Endodermal cell (in vitro differentiated cells): ENCODE measurements at regions not wholly inside any gene's neighbourhood (a gene's known extent, or its start where the extent isn't known, plus 50 kb on each side); places are given as distances from the start of the nearest gene placed in this dataset.
"Not testable (repeated sequence)": the region's sequence is repeated elsewhere in the genome, so short reads cannot be mapped to it uniquely, and the experiment has no call there.

ENCODE experiments used
- DNase-seq: peaks from one replicate; pipeline ENCODE4 v3.0.0-alpha.2; 2017
- H3K27ac ChIP-seq: 2 replicates; pipeline ENCODE4 v1.5.1; 2013; ENCODE audit warnings: mild to moderate bottlenecking, low read depth, low read length, moderate library complexity
- H3K27me3 ChIP-seq: 2 replicates; pipeline ENCODE4 v1.6.1; 2013; ENCODE audit warnings: mild to moderate bottlenecking, low read length, moderate library complexity; ENCODE audit not compliant: insufficient read depth, control insufficient read depth, poor library complexity, severe bottlenecking
- H3K36me3 ChIP-seq: 2 replicates; pipeline ENCODE4 v1.7.0; 2013; ENCODE audit warnings: mild to moderate bottlenecking, low read length, moderate library complexity; ENCODE audit not compliant: control insufficient read depth, insufficient read depth
- H3K4me1 ChIP-seq: one replicate; pipeline ENCODE4 v1.7.0; 2013; ENCODE audit warnings: low read length; ENCODE audit not compliant: control insufficient read depth, insufficient read depth
- H3K4me3 ChIP-seq: 2 replicates; pipeline ENCODE4 v1.5.1; 2013; ENCODE audit warnings: mild to moderate bottlenecking, low read length, moderate library complexity
- H3K9ac ChIP-seq: 2 replicates; pipeline ENCODE4 v1.6.1; 2013; ENCODE audit warnings: mild to moderate bottlenecking, low read length, moderate library complexity; ENCODE audit not compliant: poor library complexity, severe bottlenecking; ENCODE audit errors: extremely low read depth
- H3K9me3 ChIP-seq: 2 replicates; pipeline ENCODE4 v1.6.1; 2013; ENCODE audit warnings: mild to moderate bottlenecking, low read length, moderate library complexity; ENCODE audit not compliant: control insufficient read depth
- H3K27ac Mint-ChIP-seq: 2 replicates; pipeline ENCODE4 v1.8.0; 2020; ENCODE audit warnings: mixed read lengths
- H3K27me3 Mint-ChIP-seq: 2 replicates; pipeline ENCODE4 v1.8.0; 2021; ENCODE audit warnings: mild to moderate bottlenecking, mixed read lengths; ENCODE audit not compliant: insufficient read depth
- H3K36me3 Mint-ChIP-seq: 2 replicates; pipeline ENCODE4 v1.8.0; 2020; ENCODE audit warnings: low read depth, mixed read lengths
- H3K4me1 Mint-ChIP-seq: 2 replicates; pipeline ENCODE4 v1.8.0; 2020; ENCODE audit warnings: mixed read lengths
- H3K4me3 Mint-ChIP-seq: 2 replicates; pipeline ENCODE4 v1.8.0; 2020; ENCODE audit warnings: mild to moderate bottlenecking, moderate library complexity, mixed read lengths
- H3K9me3 Mint-ChIP-seq: 2 replicates; pipeline ENCODE4 v1.8.0; 2020; ENCODE audit warnings: mild to moderate bottlenecking, mixed read lengths
- WGBS, 2 experiments: methylation state at CpG; one replicate each; pipeline versions ENCODE4 v1.1.5 to v1.1.7; 2013; ENCODE audit warnings: missing lambda C conversion rate in 2 of 2, mixed read lengths in 1 of 2; ENCODE audit not compliant: insufficient coverage in 1 of 2, insufficient read length in 1 of 2; 5-methylcytosine and 5-hydroxymethylcytosine counted together
- TF ChIP-seq, protein P1 (sequence below): fragments of 200-600 bp; sonication (generic); conservative IDR thresholded peaks from 2 replicates; pipeline ENCODE4 v1.5.0; 2021; ENCODE audit warnings: antibody characterized with exemption, mild to moderate bottlenecking

DNA sequence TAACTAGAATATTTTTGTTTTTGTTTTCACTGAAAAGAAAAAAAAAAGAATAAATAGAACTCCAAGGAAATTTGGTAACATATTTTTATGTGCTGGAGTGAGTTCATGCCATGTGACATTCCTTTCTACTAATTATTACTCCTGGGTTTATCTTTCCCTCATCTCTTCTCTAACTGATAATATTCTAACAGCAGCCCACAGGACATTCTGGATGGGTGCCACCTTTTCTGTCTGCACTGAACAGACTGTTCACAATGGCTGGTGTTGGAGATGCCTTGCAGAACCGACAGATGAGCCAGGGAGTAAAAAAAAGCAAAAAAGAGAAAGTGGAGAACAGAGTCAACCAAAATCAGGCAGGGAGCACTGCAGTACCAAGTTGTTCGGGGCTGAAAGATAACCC, 151.3 kb downstream of the OR4M2 start:
- TF ChIP-seq, protein P1, sequence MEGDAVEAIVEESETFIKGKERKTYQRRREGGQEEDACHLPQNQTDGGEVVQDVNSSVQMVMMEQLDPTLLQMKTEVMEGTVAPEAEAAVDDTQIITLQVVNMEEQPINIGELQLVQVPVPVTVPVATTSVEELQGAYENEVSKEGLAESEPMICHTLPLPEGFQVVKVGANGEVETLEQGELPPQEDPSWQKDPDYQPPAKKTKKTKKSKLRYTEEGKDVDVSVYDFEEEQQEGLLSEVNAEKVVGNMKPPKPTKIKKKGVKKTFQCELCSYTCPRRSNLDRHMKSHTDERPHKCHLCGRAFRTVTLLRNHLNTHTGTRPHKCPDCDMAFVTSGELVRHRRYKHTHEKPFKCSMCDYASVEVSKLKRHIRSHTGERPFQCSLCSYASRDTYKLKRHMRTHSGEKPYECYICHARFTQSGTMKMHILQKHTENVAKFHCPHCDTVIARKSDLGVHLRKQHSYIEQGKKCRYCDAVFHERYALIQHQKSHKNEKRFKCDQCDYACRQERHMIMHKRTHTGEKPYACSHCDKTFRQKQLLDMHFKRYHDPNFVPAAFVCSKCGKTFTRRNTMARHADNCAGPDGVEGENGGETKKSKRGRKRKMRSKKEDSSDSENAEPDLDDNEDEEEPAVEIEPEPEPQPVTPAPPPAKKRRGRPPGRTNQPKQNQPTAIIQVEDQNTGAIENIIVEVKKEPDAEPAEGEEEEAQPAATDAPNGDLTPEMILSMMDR, result no peak
- no peaks in the 10 kb centered on the region for H3K27me3 ChIP-seq
- peaks cover 11% of the 10 kb centered on the region for H3K36me3 Mint-ChIP-seq
- no peaks in the 10 kb centered on the region for H3K36me3 ChIP-seq
- no peak for DNase-seq
- no peak overlapping the region for H3K27ac ChIP-seq
- no peak overlapping the region for H3K27ac Mint-ChIP-seq
- no peaks in the 10 kb centered on the region for H3K4me1 Mint-ChIP-seq
- H3K4me3 ChIP-seq, result peak overlapping the region; percentile 15
- H3K9ac ChIP-seq, result no peak overlapping the region
- H3K9me3 Mint-ChIP-seq, result peaks cover 98% of the 10 kb centered on the region
- H3K4me3 Mint-ChIP-seq, result no peak overlapping the region
- no peaks in the 10 kb centered on the region for H3K27me3 Mint-ChIP-seq
- no peaks in the 10 kb centered on the region for H3K4me1 ChIP-seq
- H3K9me3 ChIP-seq, result peaks cover 92% of the 10 kb centered on the region
- WGBS, 2 experiments, result 47 to 50% methylated on average over 2 of the region's 2 CpGs

DNA sequence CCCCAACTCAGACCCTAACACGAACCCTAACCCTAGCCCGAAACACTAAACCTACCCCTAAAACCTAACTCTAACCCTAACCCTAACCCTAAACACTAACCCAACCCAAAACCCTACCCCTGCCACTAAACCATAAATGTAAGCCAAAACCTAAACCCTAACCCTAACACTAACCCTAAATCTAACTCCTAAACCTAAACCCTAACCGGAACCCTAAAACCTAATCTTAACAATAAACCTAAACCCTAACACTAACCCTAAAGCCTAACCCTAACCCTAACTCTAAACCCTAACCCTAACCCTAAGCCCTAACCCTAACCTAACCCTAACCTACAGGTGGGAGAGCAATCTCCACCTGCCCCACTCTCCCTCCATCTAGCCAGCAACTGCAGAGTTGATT, 152.3 kb downstream of the OR4M2 start:
- H3K27ac Mint-ChIP-seq, result no peak overlapping the region
- H3K27me3 Mint-ChIP-seq, result no peaks in the 10 kb centered on the region
- Histone ChIP-seq H3K9me3 (peaks cover 91% of the 10 kb centered on the region), H3K36me3 (no peaks in the 10 kb centered on the region), H3K4me1 (no peaks in the 10 kb centered on the region), H3K4me3 (peak overlapping the region; percentile 15), H3K27ac (no peak overlapping the region), H3K27me3 (no peaks in the 10 kb centered on the region), H3K9ac (no peak overlapping the region)
- DNase-seq, result no peak
- peaks cover 9% of the 10 kb centered on the region for H3K36me3 Mint-ChIP-seq
- WGBS, 2 experiments, result 78 to 91% methylated on average over 3 of the region's 3 CpGs
- H3K4me3 Mint-ChIP-seq, result no peak overlapping the region
- TF ChIP-seq, protein P1, result no peak
- no peaks in the 10 kb centered on the region for H3K4me1 Mint-ChIP-seq
- H3K9me3 Mint-ChIP-seq, result peaks cover 98% of the 10 kb centered on the region

- H3K36me3 ChIP-seq, H3K27me3 Mint-ChIP-seq, H3K36me3 Mint-ChIP-seq, DNase-seq, H3K27ac Mint-ChIP-seq, H3K4me3 ChIP-seq, H3K4me3 Mint-ChIP-seq, H3K27me3 ChIP-seq, H3K9ac ChIP-seq, H3K4me1 ChIP-seq, H3K4me1 Mint-ChIP-seq, H3K27ac ChIP-seq: not testable (repeated sequence)
- H3K9me3 ChIP-seq, result peaks cover 87% of the 10 kb centered on the region
- H3K9me3 Mint-ChIP-seq, result peaks cover 98% of the 10 kb centered on the region
- WGBS, 2 experiments, result 25 to 53% methylated on average over 5 to 7 of the region's 7 CpGs
Measured at GRCh38 chr15:22235261-22235930, 155.1 kb downstream of the OR4M2 start.

DNA sequence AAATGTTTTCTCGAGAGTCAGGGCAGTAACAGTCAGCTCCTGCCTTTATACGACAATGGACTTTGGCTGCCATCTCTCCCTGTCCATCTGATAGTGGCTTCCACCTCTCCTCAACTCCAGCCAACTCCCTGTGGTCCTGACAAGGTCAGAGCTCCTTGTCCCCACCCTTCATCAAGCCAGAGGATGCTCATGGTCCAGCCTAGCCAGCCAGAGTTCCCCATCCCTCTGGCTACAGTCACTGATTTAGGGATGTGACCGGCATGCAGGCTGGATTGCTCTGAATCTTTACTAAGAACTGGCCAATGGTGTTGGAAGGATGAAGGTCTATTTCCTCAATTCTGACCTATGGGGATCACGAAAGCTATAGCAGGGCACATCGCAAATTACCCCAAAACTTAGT, 156.1 kb downstream of the OR4M2 start:
- Histone ChIP-seq H3K9me3 (peaks cover 88% of the 10 kb centered on the region), H3K4me3 (peak overlapping the region; percentile 51), H3K36me3 (no peaks in the 10 kb centered on the region), H3K27me3 (no peaks in the 10 kb centered on the region), H3K4me1 (no peaks in the 10 kb centered on the region), H3K9ac (no peak overlapping the region), H3K27ac (no peak overlapping the region)
- whole genome bisulfite sequencing, 2 experiments, result 66% methylated on average over 5 of the region's 5 CpGs
- Mint-ChIP-seq H3K9me3 (peaks cover 98% of the 10 kb centered on the region), H3K36me3 (peaks cover 10% of the 10 kb centered on the region), H3K4me1 (no peaks in the 10 kb centered on the region), H3K27me3 (no peaks in the 10 kb centered on the region), H3K4me3 (no peak overlapping the region), H3K27ac (no peak overlapping the region)
- TF ChIP-seq, protein P1, result no peak
- no peak for DNase-seq
